HG02759 (cell line): ENCODE measurements at regions not wholly inside any gene's neighbourhood (a gene's known extent, or its start where the extent isn't known, plus 50 kb on each side); places are given as distances from the start of the nearest gene placed in this dataset.

ENCODE experiments used
- ATAC-seq: cut with Tn5 transposase; IDR thresholded peaks from one replicate; pipeline ENCODE4 v1.9.1; 2021; ENCODE audit warnings: mild to moderate bottlenecking, moderate library complexity; ENCODE audit not compliant: unreplicated experiment

- ATAC-seq, result no peak
Measured at GRCh38 chr5:74019923-74020322, 393.9 kb downstream of the ARHGEF28 start.

DNA sequence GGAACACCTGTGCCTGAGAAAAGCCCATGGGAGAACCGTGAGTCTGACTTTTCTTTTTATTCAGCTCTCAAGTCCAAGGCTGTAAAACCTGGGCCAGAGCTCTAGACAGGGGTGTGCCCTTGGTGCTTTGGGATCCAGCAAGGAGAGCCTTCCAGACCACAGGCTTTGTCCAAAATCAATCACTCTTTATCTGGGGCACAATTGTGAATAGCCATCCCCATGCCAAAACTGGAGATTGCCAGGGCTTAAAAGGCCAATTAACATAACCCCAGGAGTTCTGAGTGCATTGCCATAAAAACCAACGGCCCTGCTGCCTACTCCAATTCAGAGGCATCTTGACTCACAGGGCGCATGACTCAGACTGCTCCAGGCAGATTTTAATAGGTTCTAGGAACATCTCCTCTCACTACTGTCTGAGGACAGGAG, 391.8 kb downstream of the ARHGEF28 start:
- no peak for ATAC-seq

- no peak for ATAC-seq
Measured at GRCh38 chr5:74017112-74017511, 391.1 kb downstream of the ARHGEF28 start.

DNA sequence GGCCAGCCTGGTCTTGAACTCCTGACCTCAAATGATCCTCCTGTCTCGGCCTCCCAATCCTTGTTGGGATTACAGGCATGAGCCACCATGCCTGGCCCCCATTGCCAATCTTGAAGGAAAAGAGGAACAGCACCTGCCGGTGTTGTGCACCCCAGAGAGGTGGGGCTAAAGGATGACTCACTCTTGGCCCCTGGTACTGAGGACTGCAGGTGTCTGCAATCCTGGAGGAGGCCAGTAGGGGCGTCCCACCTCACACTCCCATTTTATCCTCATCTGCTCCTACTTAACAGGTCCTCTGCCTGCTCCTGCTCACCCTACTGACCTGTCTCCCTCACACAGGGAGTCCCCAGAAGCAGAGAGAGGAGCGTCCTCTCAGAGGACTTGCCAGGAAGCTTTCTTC, 390.4 kb downstream of the ARHGEF28 start:
- ATAC-seq, result no peak

- no peak for ATAC-seq
Measured at GRCh38 chr5:74015716-74016115, 389.7 kb downstream of the ARHGEF28 start.

DNA sequence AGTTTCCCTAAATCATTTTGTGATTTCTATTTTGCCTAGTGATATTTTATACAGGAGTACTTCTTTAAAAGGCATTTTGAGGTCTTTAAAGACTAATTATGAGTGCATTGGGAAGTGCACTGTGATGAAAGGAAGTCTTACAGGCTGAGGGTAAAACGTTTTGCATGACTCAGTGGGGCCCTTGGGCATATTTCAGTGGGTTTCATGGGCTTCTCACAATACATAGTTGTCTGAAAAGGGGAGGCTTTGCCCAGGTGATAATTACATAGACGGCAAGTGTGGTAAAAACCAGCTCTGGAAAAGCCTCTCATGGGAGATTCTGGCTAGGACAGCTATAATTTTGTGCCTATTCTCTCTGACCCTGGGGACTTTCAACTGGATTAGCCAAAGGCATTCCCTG, 387.2 kb downstream of the ARHGEF28 start:
- ATAC-seq, result no peak

DNA sequence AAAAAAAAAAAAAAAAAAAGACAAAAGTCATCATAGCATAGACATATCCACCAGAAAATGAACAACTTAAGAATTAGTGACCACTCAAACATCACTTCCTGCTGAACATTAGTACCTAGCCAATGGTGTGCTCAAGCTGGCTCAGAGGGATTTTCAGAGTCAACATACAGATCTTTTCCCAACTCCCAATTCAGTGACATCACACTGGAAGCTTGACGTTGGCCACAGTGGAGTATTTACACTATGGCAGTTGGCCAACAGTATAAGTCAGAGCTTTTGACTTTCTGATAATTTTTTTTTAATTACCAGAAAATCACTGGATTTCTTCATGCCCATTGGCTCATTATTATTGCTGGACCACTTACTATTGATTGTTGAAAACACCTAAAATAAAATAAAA, 383.5 kb downstream of the ARHGEF28 start:
- ATAC-seq, result no peak

DNA sequence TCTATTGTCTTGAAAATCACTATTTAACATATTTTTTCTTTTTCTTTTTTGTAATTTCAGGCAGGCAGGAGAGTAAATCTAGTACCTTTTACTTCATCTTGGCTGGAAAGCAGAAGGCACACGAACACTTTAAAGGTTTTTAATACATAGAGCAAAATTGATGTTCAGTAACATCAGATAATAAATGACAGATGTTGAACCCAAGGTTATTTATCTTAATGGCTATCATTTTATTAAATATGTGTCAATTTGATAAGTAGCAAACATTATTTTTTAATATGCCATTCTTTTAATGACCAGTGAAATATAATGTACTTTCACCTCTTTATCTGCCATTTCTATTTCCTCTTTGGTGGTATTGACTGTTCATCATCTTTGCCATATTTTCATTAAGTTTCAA, 381.2 kb downstream of the ARHGEF28 start:
- no peak for ATAC-seq

- no peak for ATAC-seq
Measured at GRCh38 chr5:73999297-73999696, 373.3 kb downstream of the ARHGEF28 start.

DNA sequence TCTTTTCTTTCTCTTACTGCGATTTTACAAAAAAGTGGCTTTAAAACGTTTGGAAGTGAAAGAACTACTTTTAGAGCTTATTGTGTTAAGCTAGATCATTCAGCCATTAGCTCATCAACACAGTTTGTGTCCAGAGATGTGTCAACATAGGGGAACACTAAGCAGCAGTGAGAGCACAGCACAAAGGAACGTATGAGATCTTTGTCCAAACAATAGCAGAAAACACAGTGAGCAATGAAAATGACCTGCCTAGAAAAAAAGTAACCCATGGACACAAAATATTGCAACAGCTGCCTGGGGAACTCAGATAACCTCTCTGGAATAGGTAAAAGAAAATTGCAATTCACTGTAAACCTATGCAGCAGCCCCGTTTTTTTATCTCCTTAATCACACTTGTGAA, 372.5 kb downstream of the ARHGEF28 start:
- ATAC-seq, result no peak

- ATAC-seq, result no peak
Measured at GRCh38 chr5:73997960-73998359, 372.0 kb downstream of the ARHGEF28 start.

- no peak for ATAC-seq
Measured at GRCh38 chr5:73996151-73996755, 370.3 kb downstream of the ARHGEF28 start.

DNA sequence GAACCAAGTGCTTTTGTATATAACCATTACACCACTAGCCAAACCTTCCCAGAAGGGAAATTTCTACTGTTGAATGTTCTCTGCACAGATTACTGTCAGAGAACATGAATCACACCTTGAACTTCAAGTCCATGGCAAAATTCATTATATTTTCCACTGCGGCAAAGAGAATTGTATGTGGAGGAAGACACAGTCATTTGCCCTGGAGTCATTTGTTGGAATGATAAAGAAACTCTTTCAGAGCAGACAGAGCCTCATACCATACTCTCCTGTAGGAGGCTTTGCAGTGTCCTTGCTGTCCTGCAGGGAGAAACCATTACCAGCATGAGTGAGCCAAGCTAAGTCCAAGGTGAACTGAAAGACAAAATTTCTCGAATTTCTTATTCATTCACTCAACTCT, 369.0 kb downstream of the ARHGEF28 start:
- no peak for ATAC-seq
